GM19035 (cell line): ENCODE measurements at regions not wholly inside any gene's neighbourhood (a gene's known extent, or its start where the extent isn't known, plus 50 kb on each side); places are given as distances from the start of the nearest gene placed in this dataset.
"Not testable (repeated sequence)": the region's sequence is repeated elsewhere in the genome, so short reads cannot be mapped to it uniquely, and the experiment has no call there.

Source experiments
- ATAC-seq: cut with Tn5 transposase; IDR thresholded peaks from one replicate; pipeline ENCODE4 v1.9.1; 2021; ENCODE audit not compliant: unreplicated experiment

DNA sequence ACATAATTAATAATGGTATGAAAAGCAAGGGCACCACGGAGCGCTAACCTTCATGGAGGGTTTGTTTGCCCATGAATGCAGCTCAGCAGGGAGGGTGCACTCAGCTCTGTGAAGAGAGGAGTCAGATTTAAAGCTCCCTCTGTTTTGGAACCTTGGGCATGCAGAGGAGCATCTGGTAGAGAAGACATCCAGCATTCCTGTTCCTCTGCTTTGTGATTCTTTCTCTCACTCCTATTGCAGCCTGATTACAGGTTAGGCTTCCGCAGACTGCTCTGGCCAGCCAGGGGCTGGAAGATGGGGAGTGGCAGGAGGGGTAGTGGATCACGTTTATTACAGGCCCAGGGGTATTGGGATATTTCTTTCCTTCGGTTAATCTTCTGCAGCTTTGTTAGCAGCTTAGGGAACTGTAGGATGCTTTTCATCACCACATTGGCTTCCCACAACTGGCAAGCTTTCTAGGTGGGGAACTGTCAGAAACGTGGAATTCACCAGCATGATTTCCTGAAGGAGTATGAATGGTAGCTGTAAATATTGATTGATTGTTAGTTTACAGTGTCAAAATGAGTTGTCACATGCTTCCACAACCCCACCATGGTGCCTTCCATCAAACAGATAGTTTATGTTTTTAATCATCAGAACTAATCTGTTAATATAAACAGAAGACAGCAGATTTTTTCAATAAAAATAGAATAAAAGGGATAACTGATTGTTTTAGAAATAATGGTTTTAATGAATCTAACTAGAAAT is 201.1 kb downstream of the VAPA start:
- no peak for ATAC-seq

DNA sequence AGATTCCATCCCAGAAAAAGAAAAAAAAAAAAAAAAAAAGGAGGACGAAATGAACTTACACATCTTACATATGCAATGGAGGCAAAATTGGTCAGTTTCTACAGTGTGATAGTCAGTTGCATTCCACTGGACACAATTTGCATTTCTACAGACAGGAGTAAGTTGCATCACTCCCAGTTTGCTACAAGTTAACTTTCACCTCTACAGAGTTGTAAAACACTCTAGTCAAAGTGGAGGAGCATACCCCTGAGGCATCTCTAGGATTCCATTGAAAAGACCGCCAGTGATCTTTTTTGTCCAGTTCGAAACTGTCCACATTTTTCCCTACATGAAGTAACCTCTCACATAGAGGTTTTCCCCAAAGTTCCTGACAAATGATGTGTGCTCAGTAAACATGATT is 202.8 kb downstream of the VAPA start:
- no peak for ATAC-seq

DNA sequence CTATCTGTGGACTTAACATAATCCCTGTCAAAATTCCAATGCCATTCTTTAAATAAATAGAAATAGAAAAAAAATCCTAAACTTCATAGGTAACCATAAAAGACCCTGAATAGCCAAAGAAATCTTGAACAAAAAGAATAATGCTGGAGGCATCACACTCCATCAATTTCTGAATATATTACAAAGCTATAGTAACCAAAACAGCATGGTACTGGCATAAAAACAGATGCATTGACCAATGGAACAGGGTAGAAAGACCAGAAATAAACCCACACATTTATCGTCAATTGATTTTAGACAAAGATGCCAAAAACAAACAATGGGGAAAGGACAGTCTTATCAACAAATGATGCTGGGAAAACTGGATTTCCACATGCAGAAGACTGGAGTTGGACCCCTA is 205.7 kb downstream of the VAPA start:
- no peak for ATAC-seq

DNA sequence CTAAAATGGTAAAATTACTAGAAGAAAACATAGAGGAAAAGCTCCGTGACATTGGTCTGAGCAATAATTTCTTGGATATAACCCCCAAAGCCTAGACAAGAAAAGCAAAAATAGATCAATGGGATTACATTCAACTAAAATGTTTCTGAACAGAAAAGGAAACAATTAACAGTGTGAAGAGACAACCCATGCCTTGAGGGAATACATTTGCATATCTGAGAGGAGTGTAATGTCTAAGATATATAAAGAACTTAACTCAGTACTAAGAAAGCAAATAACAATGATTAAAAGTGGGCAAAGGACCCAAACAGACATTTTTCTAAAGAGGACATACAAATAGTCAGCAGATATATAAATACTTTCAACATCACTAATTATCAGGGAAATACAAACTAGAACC is 206.2 kb downstream of the VAPA start:
- no peak for ATAC-seq

DNA sequence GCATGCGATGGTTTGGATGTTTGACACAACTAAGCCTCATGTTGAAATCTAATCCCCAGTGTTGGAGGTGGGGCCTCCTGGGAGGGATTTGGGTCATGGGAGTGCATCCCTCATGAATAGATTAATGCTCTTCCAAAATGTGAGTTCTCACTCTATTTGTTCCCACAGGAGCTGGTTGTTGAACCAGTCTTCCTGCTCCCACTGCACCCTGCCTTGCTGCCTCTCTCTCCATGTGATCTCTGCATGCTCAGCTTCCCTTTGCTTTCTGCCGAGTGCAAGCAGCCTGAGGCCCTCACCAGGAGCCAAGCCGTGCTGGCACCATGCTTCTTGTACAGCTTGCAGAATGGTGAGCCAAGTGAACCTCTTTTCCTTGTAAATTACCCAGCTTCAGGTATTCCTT is 206.8 kb downstream of the VAPA start:
- ATAC-seq, result no peak

DNA sequence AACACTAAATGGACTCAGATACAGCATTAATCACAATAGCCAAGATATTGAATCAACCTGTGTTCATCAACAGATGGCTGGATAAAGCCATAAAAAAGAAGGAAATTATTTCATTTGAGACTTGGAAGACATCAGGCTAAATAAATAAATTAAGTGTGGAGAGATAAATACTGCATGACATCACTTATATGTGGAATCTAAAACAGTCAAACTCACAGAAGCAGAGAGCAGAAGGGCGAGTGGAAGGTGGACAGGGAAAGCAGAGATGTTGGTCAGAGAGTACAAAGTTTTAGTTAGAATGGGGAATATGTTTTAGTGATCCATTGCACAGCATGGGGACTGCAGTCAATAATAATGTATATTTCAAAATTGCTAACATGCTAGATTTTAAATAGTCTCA is 207.2 kb downstream of the VAPA start:
- no peak for ATAC-seq

DNA sequence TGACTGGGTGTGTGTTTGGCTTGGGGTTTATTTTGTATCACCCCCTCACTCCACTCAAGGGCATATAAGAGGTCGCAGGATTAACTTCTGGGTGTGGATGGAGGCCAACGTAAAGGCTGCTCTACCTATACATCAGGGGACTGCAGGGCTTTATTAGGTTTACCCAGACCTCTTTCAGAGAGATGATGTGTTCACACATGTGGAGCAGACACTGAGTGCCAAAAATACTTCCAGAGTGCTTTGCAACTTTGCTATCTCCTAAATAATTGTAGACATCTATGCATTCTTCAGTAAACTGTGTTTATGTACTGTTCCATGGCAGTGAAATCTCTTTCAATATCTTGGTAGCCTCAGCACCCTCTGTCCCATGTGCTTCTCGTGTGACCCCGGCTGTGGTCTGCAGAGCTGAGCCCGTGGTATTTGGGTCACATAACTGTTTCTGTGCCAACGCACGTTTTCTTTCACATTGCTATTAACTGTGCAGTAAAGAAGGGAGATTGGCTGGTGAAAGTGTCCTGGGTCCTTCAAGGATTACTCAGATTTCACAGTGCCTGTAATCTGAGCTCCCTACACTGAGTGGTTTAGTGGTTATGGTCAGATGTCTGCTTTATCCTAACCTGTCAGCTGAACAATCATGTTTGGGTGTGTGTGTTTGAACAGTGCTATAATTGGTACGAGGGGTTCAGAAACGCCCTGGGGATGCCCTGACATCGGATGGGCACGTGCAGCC is 208.1 kb downstream of the VAPA start:
- ATAC-seq, result no peak

DNA sequence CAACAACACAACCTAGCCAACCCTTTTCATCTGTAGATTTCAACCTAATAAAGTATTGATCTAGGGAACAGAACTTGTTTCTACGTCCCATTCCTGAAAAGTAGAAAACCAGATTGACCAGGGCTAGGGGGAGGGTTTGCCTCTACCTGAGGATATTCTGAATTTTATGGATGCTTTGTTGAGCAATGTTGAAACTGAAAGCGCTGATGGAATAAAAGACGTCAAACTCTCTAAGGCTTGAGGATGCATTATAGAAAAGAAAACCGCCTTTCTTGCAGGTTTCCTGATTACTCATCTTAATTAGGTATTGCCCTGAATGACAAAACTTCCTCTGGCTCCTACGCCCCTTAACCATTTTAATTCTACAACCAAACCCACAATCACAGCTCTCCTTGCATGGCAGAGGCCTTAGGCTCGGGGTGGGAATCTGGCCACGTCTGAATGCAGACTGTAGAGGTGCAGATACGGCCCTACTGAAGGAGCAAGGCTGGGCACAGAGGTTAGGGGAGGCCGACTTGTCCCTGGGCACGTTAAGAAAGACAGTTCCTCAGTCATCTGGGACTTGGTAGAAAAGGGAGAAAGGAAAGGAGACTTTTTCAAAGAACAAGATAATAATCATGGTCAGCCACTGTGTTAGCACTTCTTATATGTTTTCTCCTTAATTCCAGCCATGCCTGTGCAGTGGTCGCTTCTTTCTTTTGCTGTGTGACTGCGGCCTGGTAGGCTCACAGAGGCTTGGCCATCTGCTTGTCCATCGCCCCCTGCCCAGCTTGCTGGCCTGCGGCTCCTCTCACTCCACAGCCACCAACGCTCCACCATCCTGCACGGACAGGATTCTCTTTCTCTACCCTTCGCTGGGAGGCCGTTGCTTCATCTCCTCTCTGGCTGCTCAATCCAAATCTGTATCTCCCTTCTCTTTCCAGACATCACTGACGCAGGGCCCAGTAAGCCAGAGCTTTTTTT is 209.5 kb downstream of the VAPA start:
- ATAC-seq, result no peak

DNA sequence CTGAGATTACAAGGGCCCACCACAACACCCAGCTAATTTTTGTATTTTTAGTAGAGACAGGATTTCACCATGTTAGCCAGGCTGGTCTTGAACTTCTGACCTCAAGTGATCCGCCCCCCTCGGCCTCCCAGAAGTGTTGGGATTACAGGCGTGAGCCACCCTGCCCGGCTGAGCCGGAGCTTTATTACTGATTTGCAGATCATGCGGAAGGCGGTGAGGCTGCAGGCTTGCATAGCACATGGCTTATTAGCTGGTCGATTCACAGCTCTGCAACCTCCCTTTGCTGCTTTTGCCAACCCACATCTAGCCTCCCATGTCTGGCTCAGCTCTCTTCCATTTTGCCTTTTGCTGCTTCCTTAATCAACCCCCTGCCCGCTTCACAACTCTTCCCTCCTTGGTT is 210.3 kb downstream of the VAPA start:
- no peak for ATAC-seq

DNA sequence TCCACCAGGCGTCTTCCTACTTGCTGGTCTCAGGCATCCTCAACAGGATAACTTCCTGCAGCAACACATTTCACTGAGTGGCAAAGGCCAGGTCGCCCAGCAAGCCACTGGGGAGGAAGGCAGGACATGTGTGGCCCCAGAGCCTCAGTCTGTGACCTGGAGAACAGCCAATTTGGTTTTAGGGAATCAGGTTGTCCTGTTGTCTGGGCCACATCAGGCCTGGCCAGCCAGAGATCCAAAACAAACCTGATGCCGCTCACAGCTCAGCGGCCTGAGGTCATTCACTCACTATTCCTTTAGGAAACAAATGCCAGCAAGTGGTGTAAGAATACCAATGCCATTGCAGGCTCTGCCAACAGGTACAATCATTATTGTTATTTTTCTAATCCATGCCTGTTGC is 210.7 kb downstream of the VAPA start:
- ATAC-seq, result no peak

DNA sequence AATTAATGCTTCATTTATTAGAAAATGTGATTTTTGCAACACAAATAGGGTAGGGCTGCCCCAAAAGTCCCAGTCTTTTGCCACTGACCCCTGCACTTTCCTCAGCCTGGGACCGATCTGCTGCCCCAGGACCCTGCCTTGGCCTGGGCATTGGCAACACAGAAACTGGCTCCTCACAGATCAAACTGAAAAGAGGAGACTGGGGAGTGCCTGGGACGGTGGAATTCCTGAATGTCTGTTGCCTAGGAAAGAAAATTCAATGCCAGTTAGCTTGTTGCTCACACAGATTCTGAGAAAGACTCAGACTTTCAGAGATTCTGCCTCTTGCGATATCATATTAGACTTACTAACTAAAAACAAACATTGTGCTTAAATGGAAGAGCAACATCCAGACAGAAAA is 211.2 kb downstream of the VAPA start:
- no peak for ATAC-seq

DNA sequence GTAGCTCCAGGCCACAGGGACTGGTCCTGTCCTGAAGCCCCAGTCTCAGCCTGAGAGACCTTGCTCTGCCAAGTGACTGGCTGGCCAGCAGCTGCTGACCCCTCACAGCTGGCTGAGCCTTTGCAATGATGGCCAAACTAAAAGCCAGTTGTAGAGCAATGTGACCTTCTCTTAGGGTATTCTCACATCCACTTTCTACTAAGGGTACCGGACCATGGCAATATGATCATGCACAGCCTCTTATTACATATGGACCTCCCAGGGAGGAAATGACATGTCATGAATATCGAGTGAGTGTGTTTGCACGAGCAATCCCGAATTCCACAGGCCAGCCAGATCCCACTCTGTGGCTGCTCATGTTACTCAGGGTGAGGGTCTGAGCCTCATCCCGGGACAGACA is 213.9 kb downstream of the VAPA start:
- no peak for ATAC-seq

DNA sequence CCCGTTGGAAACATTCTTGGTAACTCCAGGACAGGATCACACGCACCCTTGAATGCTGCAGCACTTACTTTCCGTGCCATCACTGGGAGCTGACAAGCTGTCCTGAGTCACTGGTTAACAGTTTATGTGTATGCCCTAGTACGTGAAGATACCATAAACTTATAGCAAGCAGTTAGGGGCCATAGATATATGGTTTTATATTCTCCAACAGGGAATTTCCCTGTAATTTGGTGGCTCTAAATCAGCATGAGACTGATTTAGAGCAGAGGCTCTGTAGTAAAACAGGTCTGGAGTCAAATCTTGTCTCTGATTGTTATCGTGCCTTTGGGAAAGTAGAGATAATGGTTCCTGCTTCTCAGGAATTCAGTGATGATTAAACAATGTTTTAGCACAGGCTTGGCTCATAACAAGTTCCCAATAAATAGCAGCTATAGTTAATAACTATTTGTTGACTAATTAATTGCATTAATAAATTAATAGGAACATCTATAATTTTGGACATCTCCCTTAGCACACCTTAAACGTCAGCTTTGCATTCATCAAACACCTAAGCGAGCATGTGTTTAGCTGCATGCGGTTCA is 215.2 kb downstream of the VAPA start:
- ATAC-seq, result no peak

DNA sequence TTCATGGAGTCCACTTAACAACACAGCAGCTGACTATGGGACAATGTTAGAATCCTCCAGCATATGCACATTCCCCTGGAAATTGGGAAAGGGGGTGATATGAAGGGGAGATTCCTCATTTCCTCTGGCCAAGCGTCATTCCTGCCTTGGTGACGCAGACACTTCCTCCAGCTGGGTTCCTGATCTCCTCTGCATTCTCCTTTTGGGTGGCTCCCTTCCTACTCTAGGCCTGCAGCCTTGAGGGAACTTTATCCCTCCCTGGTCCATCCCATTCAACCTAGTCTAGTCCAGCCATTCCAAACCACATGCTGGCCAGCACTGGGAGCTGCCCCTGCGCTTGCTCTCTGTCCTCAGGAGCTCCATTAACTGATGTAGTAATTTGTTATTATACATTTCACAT is 216.8 kb downstream of the VAPA start:
- no peak for ATAC-seq

DNA sequence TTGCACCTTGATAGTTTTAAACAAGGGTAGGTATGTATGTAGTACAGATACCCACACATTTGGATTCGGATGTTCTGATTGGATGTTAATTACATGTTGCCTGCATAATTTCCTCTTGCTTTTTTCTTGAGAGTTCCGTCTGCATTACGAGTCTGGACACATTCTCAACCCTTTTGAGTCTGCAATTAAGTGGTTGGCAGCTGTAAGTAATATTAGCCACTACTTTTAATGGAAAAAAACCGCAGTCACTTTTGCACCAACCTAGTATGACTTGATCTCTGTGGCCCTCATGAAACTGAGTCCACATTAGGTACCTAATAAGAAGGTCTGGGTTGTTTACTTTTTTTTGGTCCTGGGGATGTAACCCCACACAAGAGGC is 217.3 kb downstream of the VAPA start:
- no peak for ATAC-seq

DNA sequence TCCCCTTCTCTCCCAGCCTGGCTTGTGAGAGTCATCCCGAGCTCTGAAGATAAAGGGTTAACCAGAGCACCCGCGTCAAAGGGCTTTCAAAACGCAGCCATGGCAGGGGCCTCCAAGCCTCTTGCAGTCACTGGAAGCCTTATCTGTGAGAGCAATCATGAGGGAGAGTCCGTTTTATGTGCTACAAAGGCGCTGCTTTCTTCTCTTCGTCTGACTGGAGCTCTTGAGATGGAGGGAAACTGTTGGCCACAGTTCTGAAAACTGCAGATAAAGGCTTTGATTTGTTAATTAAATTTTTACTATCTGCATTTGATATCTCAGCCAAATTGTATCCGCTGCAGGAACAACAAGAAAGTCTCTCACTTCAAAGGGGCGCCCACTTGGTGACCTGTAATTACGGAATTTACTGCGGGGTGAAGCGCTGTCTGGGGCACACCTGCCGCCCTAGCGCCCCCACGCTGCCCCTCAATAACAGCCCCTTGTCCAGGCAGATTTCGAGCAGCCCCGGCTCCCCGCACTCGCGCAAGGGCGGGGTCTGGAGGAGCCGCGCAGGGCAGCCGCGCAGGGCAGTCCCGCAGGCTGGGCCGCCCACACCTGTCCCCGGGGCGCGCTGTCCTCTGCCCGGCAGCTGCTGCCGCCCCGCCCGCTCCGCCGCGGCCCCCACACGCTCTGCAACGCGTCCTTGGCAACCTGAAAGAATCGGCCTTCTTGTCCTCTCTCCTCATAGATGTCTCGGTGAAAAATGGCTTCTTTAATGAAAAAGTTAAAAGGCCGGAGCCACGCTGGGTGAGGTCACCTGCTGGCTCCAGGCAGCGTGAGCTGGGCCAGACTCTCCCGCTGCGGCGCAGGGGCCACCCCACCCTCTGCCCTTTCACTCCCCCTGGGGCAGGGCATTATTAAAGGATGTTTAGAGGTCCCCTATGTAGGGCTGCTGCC is 217.9 kb downstream of the VAPA start:
- ATAC-seq, result no peak

DNA sequence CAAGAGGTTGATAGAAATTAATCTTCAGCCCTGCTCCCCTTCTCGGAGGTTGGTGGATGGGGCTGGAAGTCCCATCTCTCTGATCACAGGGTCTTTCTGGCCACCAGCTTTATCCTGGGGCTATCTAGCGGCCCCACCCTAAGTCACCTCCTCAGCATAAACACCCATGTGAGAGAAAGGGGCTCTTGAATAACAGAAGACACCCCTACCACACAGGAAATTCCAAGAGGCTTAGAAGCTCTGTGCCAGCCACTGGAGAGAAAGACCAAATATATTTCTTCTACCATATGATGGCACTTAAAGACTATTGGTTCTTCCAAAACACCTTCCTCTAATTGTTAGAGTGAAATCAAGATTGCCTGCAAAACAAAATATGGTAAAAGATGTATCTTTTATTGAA is 219.7 kb downstream of the VAPA start:
- no peak for ATAC-seq

DNA sequence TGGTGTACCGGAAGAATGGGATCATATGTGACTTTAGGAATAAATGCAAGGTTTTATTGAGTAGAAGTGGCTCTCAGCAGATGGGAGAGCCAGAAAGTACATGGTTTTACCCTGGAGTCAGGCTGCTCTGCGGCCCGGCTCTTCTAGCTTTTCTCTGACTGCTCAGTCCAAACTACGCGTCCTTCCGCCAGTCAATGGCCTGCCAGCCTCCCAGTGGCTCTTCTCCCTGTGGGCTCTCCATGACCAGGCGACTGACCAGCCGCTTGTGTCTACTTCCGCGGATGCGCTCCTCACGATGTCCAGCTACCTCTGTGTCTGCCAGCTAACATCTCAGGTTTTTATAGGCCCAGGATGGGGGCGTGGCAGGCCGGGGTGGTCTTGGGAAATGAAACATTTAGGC is 220.4 kb downstream of the VAPA start:
- no peak for ATAC-seq

DNA sequence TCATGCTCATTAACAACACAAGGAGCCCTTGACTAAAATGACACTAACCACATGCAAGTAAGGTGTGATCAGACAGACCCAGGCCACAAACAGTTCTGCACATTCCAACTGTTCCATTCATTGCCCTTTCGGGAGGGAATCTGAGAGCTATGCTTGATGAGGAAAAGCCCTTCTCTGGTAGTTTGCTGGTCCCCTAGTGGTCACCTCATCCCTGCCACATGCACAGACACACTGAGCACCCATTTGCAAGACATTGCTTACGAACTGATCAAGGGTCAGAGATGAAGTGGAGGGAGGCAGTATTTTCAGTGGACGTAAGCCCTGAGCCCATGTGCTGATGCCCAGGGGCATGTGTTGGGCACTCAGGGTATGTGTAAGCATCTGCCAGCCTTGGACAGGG is 220.9 kb downstream of the VAPA start:
- not testable (repeated sequence) for ATAC-seq

DNA sequence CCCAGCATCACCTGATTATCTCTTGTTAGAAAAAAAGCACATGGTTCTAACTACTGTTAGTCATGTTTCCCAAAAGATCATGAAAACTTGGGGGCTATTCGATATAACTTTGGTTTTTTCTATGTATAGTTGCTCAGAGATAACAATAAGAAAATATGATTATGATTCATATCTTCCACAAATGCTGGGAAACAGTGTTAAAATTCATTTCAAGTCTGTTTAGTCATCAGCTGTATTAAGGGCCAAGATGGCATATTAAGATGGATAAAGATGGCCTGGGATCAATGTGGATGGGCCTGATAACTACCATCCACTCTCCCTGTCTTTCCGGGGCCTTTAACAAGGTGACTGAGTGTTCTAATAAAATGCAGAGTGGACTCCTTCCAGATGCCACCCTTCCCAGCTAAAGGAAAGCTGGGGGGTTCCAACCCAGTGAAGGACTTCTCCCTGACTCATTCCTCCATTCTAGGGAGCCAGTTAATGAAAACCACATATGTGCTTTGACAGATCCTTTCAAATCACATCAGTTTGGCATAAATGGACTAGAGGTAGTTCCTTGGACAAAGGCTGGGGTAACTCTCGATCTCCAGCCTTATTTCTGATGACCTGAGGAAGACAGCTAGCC is 221.6 kb downstream of the VAPA start:
- ATAC-seq, result no peak
